ENCODE measurements at regions not wholly inside any gene's neighbourhood (a gene's known extent, or its start where the extent isn't known, plus 50 kb on each side); places are given as distances from the start of the nearest gene placed in this dataset.

GRCh38 chr3:147640781-147641180 lies 231.6 kb downstream of the ZIC1 start:
- DNase-seq = no peak
- Mint-ChIP-seq H3K27ac (no peak overlapping the region), H3K27me3 (ENCODE audit: insufficient read depth) (no peaks in the 10 kb centered on the region)

DNA sequence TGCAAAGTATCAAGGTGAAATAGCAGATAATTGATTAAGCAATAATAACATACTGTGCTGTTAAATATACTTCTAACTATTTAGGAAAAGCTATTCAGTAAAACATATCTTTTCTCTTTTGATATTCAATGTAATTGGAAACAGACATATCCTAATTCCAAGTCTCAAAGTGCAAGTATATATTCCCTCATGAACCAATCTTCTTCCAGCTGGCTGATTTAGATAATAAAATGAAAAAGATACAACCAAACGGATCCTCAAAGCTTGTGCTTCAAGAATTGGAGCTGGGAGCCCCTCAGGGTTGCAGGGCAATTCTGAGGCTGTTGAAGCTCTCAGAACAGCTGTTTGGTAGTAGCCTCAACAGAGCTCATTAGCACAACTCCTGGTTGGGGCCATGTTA lies 236.6 kb downstream of the ZIC1 start:
- H3K9ac ChIP-seq (ENCODE audit: extremely low read depth, low read length, poor library complexity, severe bottlenecking) = no peak overlapping the region
- DNase-seq = no peak
- Mint-ChIP-seq H3K27ac (no peak overlapping the region), H3K4me1 (no peaks in the 10 kb centered on the region), H3K9me3 (no peaks in the 10 kb centered on the region), H3K27me3 (ENCODE audit: insufficient read depth) (peaks cover 1% of the 10 kb centered on the region), H3K4me3 (no peak overlapping the region), H3K36me3 (ENCODE audit: low read depth) (no peaks in the 10 kb centered on the region)
- 83% methylated on average over 1 of the region's 1 CpG; no CpG with 5 or more reads in 1 of the 2 experiments for WGBS, 2 experiments (ENCODE audit: insufficient coverage in 1 of 2, insufficient read length in 1 of 2)
- no peaks in the 10 kb centered on the region for H3K4me1 ChIP-seq (ENCODE audit: control insufficient read depth, insufficient read depth, low read length)
- TF ChIP-seq CTCF (conservative IDR thresholded peaks at IDR 0.05) = no peak
- H3K27ac ChIP-seq (ENCODE audit: low read depth, low read length) = no peak overlapping the region
- H3K27me3 ChIP-seq (ENCODE audit: control insufficient read depth, insufficient read depth, low read length, poor library complexity, severe bottlenecking) = no peaks in the 10 kb centered on the region
- no peaks in the 10 kb centered on the region for H3K9me3 ChIP-seq (ENCODE audit: control insufficient read depth, low read length)
- H3K36me3 ChIP-seq (ENCODE audit: control insufficient read depth, insufficient read depth, low read length) = no peaks in the 10 kb centered on the region
- no peak overlapping the region for H3K4me3 ChIP-seq (ENCODE audit: low read length)

More at GRCh38 chr3:147640781-147641180, 231.6 kb downstream of the ZIC1 start:
- Mint-ChIP-seq H3K4me3 (no peak overlapping the region), H3K4me1 (no peaks in the 10 kb centered on the region), H3K9me3 (no peaks in the 10 kb centered on the region), H3K36me3 (ENCODE audit: low read depth) (no peaks in the 10 kb centered on the region)
- H3K4me3 ChIP-seq (ENCODE audit: low read length) = no peak overlapping the region
- no peak overlapping the region for H3K27ac ChIP-seq (ENCODE audit: low read depth, low read length)
- H3K9me3 ChIP-seq (ENCODE audit: control insufficient read depth, low read length) = no peaks in the 10 kb centered on the region
- no peaks in the 10 kb centered on the region for H3K27me3 ChIP-seq (ENCODE audit: control insufficient read depth, insufficient read depth, low read length, poor library complexity, severe bottlenecking)
- H3K36me3 ChIP-seq (ENCODE audit: control insufficient read depth, insufficient read depth, low read length) = no peaks in the 10 kb centered on the region
- H3K9ac ChIP-seq (ENCODE audit: extremely low read depth, low read length, poor library complexity, severe bottlenecking) = no peak overlapping the region
- 82% methylated on average over 1 of the region's 1 CpG; no CpG with 5 or more reads in 1 of the 2 experiments for WGBS, 2 experiments (ENCODE audit: insufficient coverage in 1 of 2, insufficient read length in 1 of 2)
- H3K4me1 ChIP-seq (ENCODE audit: control insufficient read depth, insufficient read depth, low read length) = no peaks in the 10 kb centered on the region
- TF ChIP-seq CTCF (conservative IDR thresholded peaks at IDR 0.05) = no peak

GRCh38 chr3:147649475-147649874 lies 240.3 kb downstream of the ZIC1 start:
- Histone ChIP-seq H3K27ac (ENCODE audit: low read depth, low read length) (no peak overlapping the region), H3K9me3 (ENCODE audit: control insufficient read depth, low read length) (no peaks in the 10 kb centered on the region), H3K27me3 (ENCODE audit: control insufficient read depth, insufficient read depth, low read length, poor library complexity, severe bottlenecking) (no peaks in the 10 kb centered on the region), H3K4me1 (ENCODE audit: control insufficient read depth, insufficient read depth, low read length) (no peaks in the 10 kb centered on the region), H3K36me3 (ENCODE audit: control insufficient read depth, insufficient read depth, low read length) (no peaks in the 10 kb centered on the region), H3K4me3 (ENCODE audit: low read length) (no peak overlapping the region), H3K9ac (ENCODE audit: extremely low read depth, low read length, poor library complexity, severe bottlenecking) (no peak overlapping the region)
- peaks cover 1% of the 10 kb centered on the region for H3K27me3 Mint-ChIP-seq (ENCODE audit: insufficient read depth)
- DNase-seq = no peak
- no peak overlapping the region for H3K4me3 Mint-ChIP-seq
- H3K9me3 Mint-ChIP-seq = no peaks in the 10 kb centered on the region
- no peak overlapping the region for H3K27ac Mint-ChIP-seq
- WGBS, 2 experiments (ENCODE audit: insufficient coverage in 1 of 2, insufficient read length in 1 of 2) = 97% methylated on average over 3 of the region's 3 CpGs; no CpG with 5 or more reads in 1 of the 2 experiments
- H3K4me1 Mint-ChIP-seq = no peaks in the 10 kb centered on the region
- no peak for TF ChIP-seq CTCF (conservative IDR thresholded peaks at IDR 0.05)
- no peaks in the 10 kb centered on the region for H3K36me3 Mint-ChIP-seq (ENCODE audit: low read depth)
